ENCODE measurements at regions not wholly inside any gene's neighbourhood (a gene's known extent, or its start where the extent isn't known, plus 50 kb on each side); places are given as distances from the start of the nearest gene placed in this dataset.

GRCh38 chr5:27494887-27495286, 456.5 kb upstream of the CDH9 start (continued):
- TF ChIP-seq ZNF462 (CRISPR knock-in tag; IDR thresholded peaks at IDR 0.05) (no peak), NANOG (IDR thresholded peaks at IDR 0.05; ENCODE audit: borderline replicate concordance) (no peak)

- Histone ChIP-seq H3K4me2 (no peak overlapping the region), H3K27ac (ENCODE audit: low read depth) (no peak overlapping the region), H3F3A (replicated peaks; ENCODE audit: low read depth) (no peaks in the 10 kb centered on the region), H3K4me1 (ENCODE audit: insufficient read depth) (no peaks in the 10 kb centered on the region), H3K79me2 (replicated peaks; ENCODE audit: insufficient read depth) (no peaks in the 10 kb centered on the region), H2AFZ (no peak overlapping the region), H4K20me1 (replicated peaks; ENCODE audit: insufficient read depth) (0 out of 2 replicates have a peak, but pooled peaks cover 1% of the 10 kb centered on the region), H3K36me3 (ENCODE audit: insufficient read depth) (no peaks in the 10 kb centered on the region), H3K4me3 (no peak overlapping the region), H3K9me2 (ENCODE audit: insufficient read depth) (no peaks in the 10 kb centered on the region), H3K27me3 (ENCODE audit: insufficient read depth) (no peaks in the 10 kb centered on the region)
- no peaks in the 10 kb centered on the region; the same call in 2 of the 3 replicates for H3K9me3 Mint-ChIP-seq
- ATAC-seq: peak; percentile 30; the same call in 1 of the 3 replicates
- H3K27ac Mint-ChIP-seq: no peak overlapping the region
- no peak for DNase-seq (ENCODE audit: low spot score)
- H3K4me3 Mint-ChIP-seq: no peak overlapping the region
- no peaks in the 10 kb centered on the region for H3K27me3 Mint-ChIP-seq (ENCODE audit: insufficient read depth, low read depth, poor library complexity)
- H3K36me3 Mint-ChIP-seq (ENCODE audit: low read depth): no peaks in the 10 kb centered on the region
- H3K4me1 Mint-ChIP-seq: no peaks in the 10 kb centered on the region
- no peak for TF ChIP-seq ZNF331 (CRISPR knock-in tag; IDR thresholded peaks at IDR 0.05; ENCODE audit: low read depth)
- no peak for TF ChIP-seq ETS1 (IDR thresholded peaks at IDR 0.05)
- TF ChIP-seq JUNB (IDR thresholded peaks at IDR 0.05; ENCODE audit: unreplicated experiment): no peak
- TF ChIP-seq REST (IDR thresholded peaks at IDR 0.05; ENCODE audit: unreplicated experiment): no peak
Measured at GRCh38 chr5:27491746-27492439, 453.5 kb upstream of the CDH9 start.

All from GM23338 (cell line).